ENCODE measurements at regions not wholly inside any gene's neighbourhood (a gene's known extent, or its start where the extent isn't known, plus 50 kb on each side); places are given as distances from the start of the nearest gene placed in this dataset.
A peak's percentile ranks its signal among the peaks of the same experiment; 100 is the strongest.

DNA sequence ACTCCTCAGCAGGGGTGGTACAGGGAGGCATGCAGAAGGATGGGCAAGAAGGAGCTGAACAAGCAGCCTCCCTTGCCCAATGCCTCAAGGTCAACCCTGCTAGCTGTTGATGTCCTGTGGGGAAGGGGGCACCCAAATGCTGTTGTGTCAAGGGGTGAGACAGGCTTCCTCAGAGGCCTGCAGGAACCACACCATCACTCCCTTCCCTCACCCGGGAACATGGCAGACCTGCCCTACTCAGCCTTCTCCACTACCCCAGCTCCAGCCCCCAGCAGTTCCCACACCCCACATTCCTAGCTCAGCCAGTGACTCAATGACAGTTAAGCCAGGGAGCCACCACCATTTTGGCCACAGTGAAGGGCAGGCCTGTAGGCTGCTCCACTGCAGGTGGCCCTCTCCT lies 53.9 kb upstream of the RMP24 start:
- Histone ChIP-seq H3K9ac (ENCODE audit: insufficient read depth in 1 of 2, low read length in 2 of 2) (no peak overlapping the region), H3K27ac (ENCODE audit: low read depth in 1 of 2, low read length in 1 of 2) (no peak overlapping the region), H3K4me3 (no peak overlapping the region), H3K27me3 (ENCODE audit: control insufficient read depth in 3 of 3, insufficient read depth in 3 of 3, low read length in 2 of 3) (no peaks in the 10 kb centered on the region), H3K4me1 (ENCODE audit: control insufficient read depth in 5 of 5, insufficient read depth in 5 of 5, low read length in 5 of 5) (no peaks in the 10 kb centered on the region), H3K9me3 (ENCODE audit: control insufficient read depth in 4 of 4, insufficient read depth in 3 of 4, low read length in 3 of 4) (no peaks in the 10 kb centered on the region), H3K36me3 (ENCODE audit: control insufficient read depth in 4 of 4, insufficient read depth in 4 of 4, low read length in 4 of 4) (no peaks in the 10 kb centered on the region)
- TF ChIP-seq, protein P1, sequence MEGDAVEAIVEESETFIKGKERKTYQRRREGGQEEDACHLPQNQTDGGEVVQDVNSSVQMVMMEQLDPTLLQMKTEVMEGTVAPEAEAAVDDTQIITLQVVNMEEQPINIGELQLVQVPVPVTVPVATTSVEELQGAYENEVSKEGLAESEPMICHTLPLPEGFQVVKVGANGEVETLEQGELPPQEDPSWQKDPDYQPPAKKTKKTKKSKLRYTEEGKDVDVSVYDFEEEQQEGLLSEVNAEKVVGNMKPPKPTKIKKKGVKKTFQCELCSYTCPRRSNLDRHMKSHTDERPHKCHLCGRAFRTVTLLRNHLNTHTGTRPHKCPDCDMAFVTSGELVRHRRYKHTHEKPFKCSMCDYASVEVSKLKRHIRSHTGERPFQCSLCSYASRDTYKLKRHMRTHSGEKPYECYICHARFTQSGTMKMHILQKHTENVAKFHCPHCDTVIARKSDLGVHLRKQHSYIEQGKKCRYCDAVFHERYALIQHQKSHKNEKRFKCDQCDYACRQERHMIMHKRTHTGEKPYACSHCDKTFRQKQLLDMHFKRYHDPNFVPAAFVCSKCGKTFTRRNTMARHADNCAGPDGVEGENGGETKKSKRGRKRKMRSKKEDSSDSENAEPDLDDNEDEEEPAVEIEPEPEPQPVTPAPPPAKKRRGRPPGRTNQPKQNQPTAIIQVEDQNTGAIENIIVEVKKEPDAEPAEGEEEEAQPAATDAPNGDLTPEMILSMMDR (IDR thresholded peaks at IDR 0.05; ENCODE audit: control extremely low read depth, extremely low read depth): no peak
- ATAC-seq (ENCODE audit: insufficient read depth, low FRiP score): no peak
- no peak for DNase-seq
- WGBS, 2 donors: 94 to 96% methylated on average over 1 of the region's 1 CpG

DNA sequence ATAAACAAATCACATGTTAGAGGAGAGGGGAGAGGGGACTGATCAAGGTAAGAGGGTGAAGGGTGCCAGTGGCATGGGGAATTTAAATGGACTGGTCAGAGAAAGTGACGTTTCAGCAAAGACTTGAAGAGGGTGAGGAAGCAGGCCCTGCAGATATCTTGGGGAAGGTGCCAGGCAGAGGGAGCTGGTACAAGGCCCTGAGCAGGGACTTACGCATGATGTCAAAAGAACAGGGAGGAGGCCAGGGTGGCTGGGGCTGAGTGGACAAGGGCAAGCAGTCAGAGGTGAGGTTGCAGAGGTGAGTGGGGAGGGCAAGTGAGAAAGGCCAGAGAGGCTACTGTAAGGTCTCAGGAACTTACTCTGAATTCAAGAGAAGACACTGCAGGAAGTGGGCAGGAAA lies 53.3 kb upstream of the RMP24 start:
- DNase-seq: no peak
- Histone ChIP-seq H3K36me3 (ENCODE audit: control insufficient read depth in 4 of 4, insufficient read depth in 4 of 4, low read length in 4 of 4) (no peaks in the 10 kb centered on the region), H3K9me3 (ENCODE audit: control insufficient read depth in 4 of 4, insufficient read depth in 3 of 4, low read length in 3 of 4) (no peaks in the 10 kb centered on the region), H3K4me1 (ENCODE audit: control insufficient read depth in 5 of 5, insufficient read depth in 5 of 5, low read length in 5 of 5) (no peaks in the 10 kb centered on the region), H3K27me3 (ENCODE audit: control insufficient read depth in 3 of 3, insufficient read depth in 3 of 3, low read length in 2 of 3) (no peaks in the 10 kb centered on the region), H3K27ac (ENCODE audit: low read depth in 1 of 2, low read length in 1 of 2) (no peak overlapping the region), H3K9ac (ENCODE audit: insufficient read depth in 1 of 2, low read length in 2 of 2) (no peak overlapping the region), H3K4me3 (no peak overlapping the region)
- 81 to 86% methylated on average over 2 of the region's 2 CpGs for WGBS, 2 donors
- no peak for ATAC-seq (ENCODE audit: insufficient read depth, low FRiP score)
- TF ChIP-seq, protein P1 (IDR thresholded peaks at IDR 0.05; ENCODE audit: control extremely low read depth, extremely low read depth): no peak

DNA sequence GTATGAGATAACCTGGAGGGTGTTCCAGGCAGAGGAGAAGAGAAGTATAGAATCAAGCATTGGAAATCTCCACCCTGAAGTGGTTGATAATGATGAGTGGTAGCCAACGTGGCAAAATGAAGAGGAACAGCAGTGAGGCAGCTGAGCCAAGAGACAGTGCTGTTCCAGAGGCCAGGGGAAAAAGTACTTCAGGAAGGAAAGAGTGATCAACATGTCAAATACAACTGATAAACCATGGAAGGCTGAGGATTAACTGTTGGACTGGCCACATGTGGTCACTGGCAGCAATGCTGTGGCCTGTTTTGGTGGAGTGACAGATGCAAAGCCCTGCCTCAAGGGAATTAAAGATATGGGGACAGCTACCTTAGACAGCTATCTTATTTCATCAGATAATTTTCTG lies 51.9 kb upstream of the RMP24 start:
- no peak overlapping the region for H3K4me3 ChIP-seq
- no peaks in the 10 kb centered on the region for H3K27me3 ChIP-seq (ENCODE audit: control insufficient read depth in 3 of 3, insufficient read depth in 3 of 3, low read length in 2 of 3)
- H3K27ac ChIP-seq (ENCODE audit: low read depth in 1 of 2, low read length in 1 of 2): no peak overlapping the region
- TF ChIP-seq, protein P1 (IDR thresholded peaks at IDR 0.05; ENCODE audit: control extremely low read depth, extremely low read depth): no peak
- H3K9me3 ChIP-seq (ENCODE audit: control insufficient read depth in 4 of 4, insufficient read depth in 3 of 4, low read length in 3 of 4): no peaks in the 10 kb centered on the region
- H3K9ac ChIP-seq (ENCODE audit: insufficient read depth in 1 of 2, low read length in 2 of 2): no peak overlapping the region
- DNase-seq (no peak), ATAC-seq (ENCODE audit: insufficient read depth, low FRiP score) (no peak)
- H3K36me3 ChIP-seq (ENCODE audit: control insufficient read depth in 4 of 4, insufficient read depth in 4 of 4, low read length in 4 of 4): no peaks in the 10 kb centered on the region
- H3K4me1 ChIP-seq (ENCODE audit: control insufficient read depth in 5 of 5, insufficient read depth in 5 of 5, low read length in 5 of 5): no peaks in the 10 kb centered on the region
- whole genome bisulfite sequencing, 2 donors: 34 to 54% methylated on average over 1 of the region's 1 CpG

Small RNAs in the stretch of these regions (small RNA-seq; reads per million reads assigned to genes)
- gene MIR187 (ENCODE audit: low replicate concordance): 0.64 reads per million, percentile 70 among the genes with 10 or more reads in this experiment

Measured in lung (tissue), 12 donors.